Uterus (tissue), 3 donors: ENCODE measurements at regions not wholly inside any gene's neighbourhood (a gene's known extent, or its start where the extent isn't known, plus 50 kb on each side); places are given as distances from the start of the nearest gene placed in this dataset.

Experiments
- DNase-seq, 2 donors: peaks; one replicate each; pipeline ENCODE4 v3.0.0-alpha.2; 2019 to 2020
- H3K27ac ChIP-seq, 2 donors: fragments of 200-600 bp; sonication (generic); 1 replicate in 1 of 2; 2 replicates in 1 of 2; pipeline ENCODE4 v1.5.1; 2016 to 2018
- H3K27me3 ChIP-seq, 2 donors: fragments of 200-600 bp; sonication (generic); one replicate each; pipeline ENCODE4 v1.5.1; 2018 to 2019; ENCODE audit warnings: control low read depth in 1 of 2
- H3K36me3 ChIP-seq, 2 donors: fragments of 200-600 bp; sonication (generic); one replicate each; pipeline ENCODE4 v1.5.1; 2019; ENCODE audit warnings: control low read depth in 1 of 2
- H3K4me1 ChIP-seq, 2 donors: fragments of 200-600 bp; sonication (generic); one replicate each; pipeline ENCODE4 v1.5.1; 2018 to 2019; ENCODE audit warnings: control low read depth in 1 of 2
- H3K4me3 ChIP-seq, 2 donors: fragments of 200-600 bp; sonication (generic); 1 replicate in 1 of 2; 2 replicates in 1 of 2; pipeline ENCODE4 v1.5.1; 2018 to 2019; ENCODE audit warnings: mild to moderate bottlenecking in 1 of 2
- H3K9me3 ChIP-seq, 2 donors: fragments of 200-600 bp; sonication (generic); one replicate each; pipeline ENCODE4 v1.5.1; 2019; ENCODE audit warnings: control low read depth in 1 of 2
- CTCF ChIP-seq, 4 experiments: fragments of 200-600 bp in 2 of 4; fragments of 450-650 bp in 2 of 4; sonication (generic) in 2 of 4; IDR thresholded peaks; one replicate each; pipeline ENCODE4 v1.5.1; 2016 to 2019; ENCODE audit warnings: antibody characterized with exemption in 4 of 4, mild to moderate bottlenecking in 2 of 4, moderate library complexity in 1 of 4
- POLR2A ChIP-seq, 2 donors: fragments of 450-650 bp; IDR thresholded peaks; one replicate each; pipeline ENCODE4 v1.6.1; 2016; ENCODE audit warnings: antibody characterized with exemption in 2 of 2, mild to moderate bottlenecking in 1 of 2, moderate library complexity in 1 of 2
- intact Hi-C: fragments of 100-400 bp; cut with DNase I; formaldehyde crosslinking; loops from one replicate; pipeline ENCODE4 v1.15.1; 2023; ENCODE audit warnings: low total_unique reads
- donor health status: DM: yes; HTN: yes; CAD: no.

GRCh38 chr15:69949485-69949884 lies 148.2 kb downstream of the TLE3 start:
- H3K36me3 ChIP-seq = no peaks in the 10 kb centered on the region
- no peak overlapping the region for H3K27ac ChIP-seq
- intact Hi-C loops = no loop called here
- no peak overlapping the region for H3K4me3 ChIP-seq
- no peaks in the 10 kb centered on the region for H3K4me1 ChIP-seq
- no peak for TF ChIP-seq POLR2A (IDR thresholded peaks at IDR 0.05)
- no peak for TF ChIP-seq CTCF (IDR thresholded peaks at IDR 0.05)
- no peaks in the 10 kb centered on the region for H3K9me3 ChIP-seq
- no peak for DNase-seq
- H3K27me3 ChIP-seq = no peaks in the 10 kb centered on the region

GRCh38 chr15:69951256-69951897 lies 146.3 kb downstream of the TLE3 start:
- H3K4me1 ChIP-seq = no peaks in the 10 kb centered on the region
- H3K36me3 ChIP-seq = no peaks in the 10 kb centered on the region
- no peaks in the 10 kb centered on the region for H3K9me3 ChIP-seq
- no peak overlapping the region for H3K4me3 ChIP-seq
- H3K27me3 ChIP-seq = no peaks in the 10 kb centered on the region
- TF ChIP-seq CTCF (IDR thresholded peaks at IDR 0.05) = no peak
- TF ChIP-seq POLR2A (IDR thresholded peaks at IDR 0.05) = no peak
- no peak overlapping the region for H3K27ac ChIP-seq
- no peak for DNase-seq
- intact Hi-C loops = no loop called here

GRCh38 chr15:69951898-69952555 lies 145.7 kb downstream of the TLE3 start:
- Histone ChIP-seq H3K4me3 (no peak overlapping the region), H3K36me3 (no peaks in the 10 kb centered on the region), H3K27ac (no peak overlapping the region), H3K4me1 (no peaks in the 10 kb centered on the region), H3K9me3 (no peaks in the 10 kb centered on the region), H3K27me3 (no peaks in the 10 kb centered on the region)
- no peak for DNase-seq
- TF ChIP-seq CTCF (IDR thresholded peaks at IDR 0.05) (no peak), POLR2A (IDR thresholded peaks at IDR 0.05) (no peak)
- intact Hi-C loops = no loop called here

GRCh38 chr15:69953051-69953450 lies 144.7 kb downstream of the TLE3 start:
- TF ChIP-seq CTCF (IDR thresholded peaks at IDR 0.05) = no peak
- no peak for TF ChIP-seq POLR2A (IDR thresholded peaks at IDR 0.05)
- H3K27ac ChIP-seq = no peak overlapping the region
- no peak overlapping the region for H3K4me3 ChIP-seq
- no peaks in the 10 kb centered on the region for H3K36me3 ChIP-seq
- H3K27me3 ChIP-seq = no peaks in the 10 kb centered on the region
- no peak for DNase-seq
- intact Hi-C loops = no loop called here
- H3K9me3 ChIP-seq = no peaks in the 10 kb centered on the region
- no peaks in the 10 kb centered on the region for H3K4me1 ChIP-seq

GRCh38 chr15:69953816-69954215 lies 143.9 kb downstream of the TLE3 start:
- Histone ChIP-seq H3K9me3 (no peaks in the 10 kb centered on the region), H3K27ac (no peak overlapping the region), H3K4me1 (no peaks in the 10 kb centered on the region), H3K27me3 (no peaks in the 10 kb centered on the region), H3K36me3 (no peaks in the 10 kb centered on the region), H3K4me3 (no peak overlapping the region)
- intact Hi-C loops = no loop called here
- TF ChIP-seq CTCF (IDR thresholded peaks at IDR 0.05) = no peak
- no peak for TF ChIP-seq POLR2A (IDR thresholded peaks at IDR 0.05)
- DNase-seq = no peak
